ENCODE measurements at regions not wholly inside any gene's neighbourhood (a gene's known extent, or its start where the extent isn't known, plus 50 kb on each side); places are given as distances from the start of the nearest gene placed in this dataset.
"Not testable (repeated sequence)": the region's sequence is repeated elsewhere in the genome, so short reads cannot be mapped to it uniquely, and the experiment has no call there.

- H3K9me3 ChIP-seq, result no peaks in the 10 kb centered on the region
- H3K27ac ChIP-seq, result no peak overlapping the region
- no peak for ATAC-seq
- DNase-seq, result no peak
- 68 to 82% (median 80%) methylated on average over 1 of the region's 1 CpG for WGBS, 4 donors
- H3K4me3 ChIP-seq, result no peak overlapping the region
- H3K36me3 ChIP-seq, result no peaks in the 10 kb centered on the region
- TF ChIP-seq CTCF (IDR thresholded peaks at IDR 0.05) (no peak), POLR2A (IDR thresholded peaks at IDR 0.05) (no peak)
- intact Hi-C loops (cut with DNase I), result no loop called here
- no peaks in the 10 kb centered on the region for H3K4me1 ChIP-seq
- H3K27me3 ChIP-seq, result no peaks in the 10 kb centered on the region
These were observed 381.2 kb upstream of the LRFN5 start for GRCh38 chr14:41225433-41225832.

- Histone ChIP-seq H3K9me3 (no peaks in the 10 kb centered on the region), H3K27me3 (no peaks in the 10 kb centered on the region), H3K4me3 (no peak overlapping the region), H3K27ac (no peak overlapping the region), H3K36me3 (no peaks in the 10 kb centered on the region), H3K4me1 (no peaks in the 10 kb centered on the region)
- WGBS, 4 donors, result 76 to 88% (median 85%) methylated on average over 1 of the region's 1 CpG
- DNase-seq (no peak), ATAC-seq (no peak)
- intact Hi-C loops (cut with DNase I), result no loop called here
- TF ChIP-seq POLR2A (IDR thresholded peaks at IDR 0.05) (no peak), CTCF (IDR thresholded peaks at IDR 0.05) (no peak)
These were observed 384.1 kb upstream of the LRFN5 start for GRCh38 chr14:41222581-41222980.

GRCh38 chr14:41214978-41215377 is 391.7 kb upstream of the LRFN5 start:
- intact Hi-C loops (cut with DNase I), result not testable (repeated sequence)

GRCh38 chr14:41201696-41202095 is 405.0 kb upstream of the LRFN5 start:
- no peaks in the 10 kb centered on the region for H3K27me3 ChIP-seq
- no peak for TF ChIP-seq CTCF (IDR thresholded peaks at IDR 0.05)
- TF ChIP-seq POLR2A (IDR thresholded peaks at IDR 0.05), result no peak
- H3K9me3 ChIP-seq, result peaks cover 0 to 7% (median 0%) of the 10 kb centered on the region in 12 donors
- H3K4me3 ChIP-seq, result no peak overlapping the region
- intact Hi-C loops (cut with DNase I), result loop anchor here in 2 of 10 donors (2.0 kb wide), 1 partner anchor 63 kb away; no protein-coding TSS in a partner anchor
- ATAC-seq (no peak), DNase-seq (no peak)
- H3K27ac ChIP-seq, result no peak overlapping the region
- no peaks in the 10 kb centered on the region for H3K36me3 ChIP-seq
- no peaks in the 10 kb centered on the region for H3K4me1 ChIP-seq
- 16 to 29% (median 24%) methylated on average over 3 of the region's 3 CpGs for WGBS, 4 donors

More at GRCh38 chr14:41214978-41215377, 391.7 kb upstream of the LRFN5 start:
- not testable (repeated sequence) for ATAC-seq, H3K9me3 ChIP-seq, H3K4me3 ChIP-seq, H3K27me3 ChIP-seq, H3K27ac ChIP-seq, DNase-seq, H3K4me1 ChIP-seq, H3K36me3 ChIP-seq
- WGBS, 4 donors, result 90 to 95% (median 92%) methylated on average over 22 of the region's 22 CpGs

- TF ChIP-seq POLR2A (IDR thresholded peaks at IDR 0.05) (no peak), CTCF (IDR thresholded peaks at IDR 0.05) (no peak)
- intact Hi-C loops (cut with DNase I), result no loop called here
These were observed 418.8 kb upstream of the LRFN5 start for GRCh38 chr14:41187868-41188267.

More at GRCh38 chr14:41187868-41188267, 418.8 kb upstream of the LRFN5 start:
- no peak overlapping the region for H3K27ac ChIP-seq
- H3K36me3 ChIP-seq, result no peaks in the 10 kb centered on the region
- no peak overlapping the region for H3K4me3 ChIP-seq
- H3K27me3 ChIP-seq, result no peaks in the 10 kb centered on the region
- no peak for ATAC-seq
- no peaks in the 10 kb centered on the region for H3K4me1 ChIP-seq
- peaks cover 0 to 7% (median 0%) of the 10 kb centered on the region in 12 donors for H3K9me3 ChIP-seq
- DNase-seq, result no peak
- 22 to 42% (median 38%) methylated on average over 3 of the region's 3 CpGs for WGBS, 4 donors
